ENCODE measurements at regions not wholly inside any gene's neighbourhood (a gene's known extent, or its start where the extent isn't known, plus 50 kb on each side); places are given as distances from the start of the nearest gene placed in this dataset.
A peak's percentile ranks its signal among the peaks of the same experiment; 100 is the strongest.
"Not testable (repeated sequence)": the region's sequence is repeated elsewhere in the genome, so short reads cannot be mapped to it uniquely, and the experiment has no call there.

GRCh38 chrX:63281465-63281864, 69.7 kb downstream of the SPIN4 start:
- no peak overlapping the region for H3K4me3 ChIP-seq
- H3K27me3 ChIP-seq, result peaks cover 0 to 5% of the 10 kb centered on the region in 2 donors
- no peaks in the 10 kb centered on the region for H3K36me3 ChIP-seq
- TF ChIP-seq CTCF (IDR thresholded peaks at IDR 0.05) (no peak), POLR2A (IDR thresholded peaks at IDR 0.05) (no peak), EP300 (IDR thresholded peaks at IDR 0.05) (no peak)
- H3K9me3 ChIP-seq, result no peaks in the 10 kb centered on the region
- no peaks in the 10 kb centered on the region for H3K4me1 ChIP-seq
- 69 to 70% methylated on average over 6 of the region's 6 CpGs for WGBS, 2 donors
- no peak overlapping the region for H3K27ac ChIP-seq
- DNase-seq (ENCODE audit: low spot score in 2 of 2), result no peak

DNA sequence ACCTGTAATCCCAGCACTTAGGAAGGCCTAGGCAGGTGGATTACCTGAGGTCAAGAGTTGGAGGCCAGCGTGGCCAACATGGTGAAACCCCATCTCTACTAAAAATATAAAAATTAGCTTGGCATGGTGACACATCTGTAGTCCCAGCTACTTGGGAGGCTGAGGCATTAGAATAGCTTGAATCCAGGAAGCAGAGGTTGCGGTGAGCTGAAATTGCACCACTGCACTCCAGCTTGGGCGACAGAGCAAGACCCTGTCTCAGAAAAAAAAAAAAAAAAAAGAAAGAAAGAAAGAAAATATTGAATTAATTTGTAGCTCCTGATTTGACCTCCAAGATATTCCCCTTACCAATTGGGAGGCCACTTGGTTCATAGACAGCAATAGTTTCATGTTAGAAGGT, 73.7 kb downstream of the SPIN4 start:
- 75 to 96% methylated on average over 3 of the region's 3 CpGs for WGBS, 2 donors
- H3K27me3 ChIP-seq; H3K4me1 ChIP-seq; H3K36me3 ChIP-seq; H3K27ac ChIP-seq; H3K9me3 ChIP-seq; DNase-seq (ENCODE audit: low spot score in 2 of 2); H3K4me3 ChIP-seq: not testable (repeated sequence)

DNA sequence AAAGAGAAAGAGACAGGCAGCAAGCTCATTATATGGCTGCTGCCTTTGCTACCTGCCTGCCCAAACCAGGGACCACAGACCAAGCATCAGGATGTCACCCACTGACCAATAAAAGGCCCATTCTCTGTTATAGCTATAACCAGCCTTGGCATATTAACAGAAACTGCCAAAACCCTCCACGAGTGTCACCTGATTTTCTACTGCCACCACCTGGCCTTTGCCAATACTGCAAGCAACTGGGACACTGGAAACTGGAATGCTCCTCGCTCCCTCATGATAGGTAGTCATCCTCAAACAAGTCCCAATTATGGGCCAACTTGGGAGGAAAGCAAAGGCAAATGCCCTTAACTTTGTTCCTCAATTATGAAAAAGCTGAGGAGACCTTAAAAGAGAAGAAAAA, 76.0 kb downstream of the SPIN4 start:
- Histone ChIP-seq H3K36me3 (no peaks in the 10 kb centered on the region), H3K27me3 (peaks cover 0 to 5% of the 10 kb centered on the region in 2 donors), H3K9me3 (no peaks in the 10 kb centered on the region), H3K4me1 (no peaks in the 10 kb centered on the region), H3K4me3 (no peak overlapping the region), H3K27ac (no peak overlapping the region)
- 29 to 37% methylated on average over 2 of the region's 2 CpGs for WGBS, 2 donors
- TF ChIP-seq CTCF (IDR thresholded peaks at IDR 0.05) (peak in 4 of 5 experiments; percentile 23 to 47 (median 28)), POLR2A (IDR thresholded peaks at IDR 0.05) (no peak)
- DNase-seq (ENCODE audit: low spot score in 2 of 2), result no peak

DNA sequence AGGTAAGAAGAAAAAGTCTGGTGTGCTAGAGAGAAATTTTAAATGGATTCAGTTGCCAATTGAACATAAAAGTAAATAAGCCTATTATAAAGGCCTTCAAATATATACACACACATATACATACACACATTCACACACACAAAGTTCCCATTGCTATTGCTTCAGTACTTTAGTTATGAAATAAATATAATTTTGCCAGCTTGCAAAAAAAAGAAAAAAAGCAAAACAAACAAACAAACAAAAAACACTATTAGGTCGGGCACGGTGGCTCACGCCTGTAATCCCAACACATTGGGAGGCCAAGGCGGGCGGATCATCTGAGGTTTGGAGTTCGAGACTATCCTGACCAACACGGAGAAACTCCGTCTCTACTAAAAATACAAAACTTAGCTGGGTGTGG, 80.3 kb downstream of the SPIN4 start:
- no peaks in the 10 kb centered on the region for H3K36me3 ChIP-seq
- H3K9me3 ChIP-seq, result no peaks in the 10 kb centered on the region
- no peak overlapping the region for H3K27ac ChIP-seq
- no peak for TF ChIP-seq POLR2A (IDR thresholded peaks at IDR 0.05)
- TF ChIP-seq EP300 (IDR thresholded peaks at IDR 0.05), result no peak
- TF ChIP-seq CTCF (IDR thresholded peaks at IDR 0.05), result no peak
- no peaks in the 10 kb centered on the region for H3K4me1 ChIP-seq
- 92 to 98% methylated on average over 8 of the region's 8 CpGs for WGBS, 2 donors
- DNase-seq (ENCODE audit: low spot score in 2 of 2), result no peak
- H3K27me3 ChIP-seq, result no peaks in the 10 kb centered on the region
- H3K4me3 ChIP-seq, result no peak overlapping the region

- Histone ChIP-seq H3K4me1 (no peaks in the 10 kb centered on the region), H3K4me3 (no peak overlapping the region), H3K27ac (no peak overlapping the region), H3K27me3 (no peaks in the 10 kb centered on the region), H3K9me3 (no peaks in the 10 kb centered on the region), H3K36me3 (no peaks in the 10 kb centered on the region)
- whole genome bisulfite sequencing, 2 donors, result 33 to 58% methylated on average over 1 of the region's 1 CpG
- DNase-seq (ENCODE audit: low spot score in 2 of 2), result no peak
- TF ChIP-seq POLR2A (IDR thresholded peaks at IDR 0.05) (no peak), EP300 (IDR thresholded peaks at IDR 0.05) (no peak)
Observed at GRCh38 chrX:63258144-63258543, 93.0 kb downstream of the SPIN4 start.

- Histone ChIP-seq H3K36me3 (no peaks in the 10 kb centered on the region), H3K9me3 (no peaks in the 10 kb centered on the region), H3K4me1 (no peaks in the 10 kb centered on the region), H3K27ac (no peak overlapping the region), H3K4me3 (no peak overlapping the region), H3K27me3 (no peaks in the 10 kb centered on the region)
- 32 to 33% methylated on average over 3 of the region's 3 CpGs for WGBS, 2 donors
- TF ChIP-seq CTCF (IDR thresholded peaks at IDR 0.05) (peak; percentile 67 to 84 (median 79)), EP300 (IDR thresholded peaks at IDR 0.05) (no peak), POLR2A (IDR thresholded peaks at IDR 0.05) (no peak)
- DNase-seq (ENCODE audit: low spot score in 2 of 2), result peak in 1 of 2 donors; percentile 58
Observed at GRCh38 chrX:63250253-63250868, 100.8 kb downstream of the SPIN4 start.

DNA sequence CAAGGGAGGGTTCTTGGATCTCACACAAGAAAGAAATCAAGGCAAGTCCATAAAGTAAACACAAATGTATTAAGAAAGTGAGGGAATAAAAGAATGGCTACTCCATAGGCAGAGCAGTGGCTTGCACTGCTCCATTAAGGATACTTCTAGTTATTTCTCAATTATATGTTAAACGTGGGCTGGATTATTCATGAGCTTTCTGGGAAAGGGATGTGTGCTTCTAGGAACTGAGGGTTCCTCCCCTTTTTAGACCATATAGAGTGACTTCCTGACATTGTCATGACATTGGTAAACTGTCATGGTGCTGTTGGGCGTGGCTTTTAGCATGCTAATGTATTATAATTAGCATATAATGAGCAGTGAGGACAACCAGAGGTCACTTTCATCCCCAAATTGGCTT, 108.4 kb downstream of the SPIN4 start:
- not testable (repeated sequence) for H3K27ac ChIP-seq; H3K9me3 ChIP-seq; DNase-seq (ENCODE audit: low spot score in 2 of 2); H3K4me1 ChIP-seq; H3K36me3 ChIP-seq; H3K27me3 ChIP-seq; H3K4me3 ChIP-seq
- no CpG with 5 or more reads among the region's 2 CpGs for WGBS, 2 donors

- not testable (repeated sequence) for H3K4me1 ChIP-seq; H3K4me3 ChIP-seq; H3K9me3 ChIP-seq; H3K36me3 ChIP-seq; H3K27me3 ChIP-seq; DNase-seq (ENCODE audit: low spot score in 2 of 2); H3K27ac ChIP-seq
- no CpG with 5 or more reads among the region's 2 CpGs for WGBS, 2 donors
Observed at GRCh38 chrX:63235963-63236362, 115.2 kb downstream of the SPIN4 start.

DNA sequence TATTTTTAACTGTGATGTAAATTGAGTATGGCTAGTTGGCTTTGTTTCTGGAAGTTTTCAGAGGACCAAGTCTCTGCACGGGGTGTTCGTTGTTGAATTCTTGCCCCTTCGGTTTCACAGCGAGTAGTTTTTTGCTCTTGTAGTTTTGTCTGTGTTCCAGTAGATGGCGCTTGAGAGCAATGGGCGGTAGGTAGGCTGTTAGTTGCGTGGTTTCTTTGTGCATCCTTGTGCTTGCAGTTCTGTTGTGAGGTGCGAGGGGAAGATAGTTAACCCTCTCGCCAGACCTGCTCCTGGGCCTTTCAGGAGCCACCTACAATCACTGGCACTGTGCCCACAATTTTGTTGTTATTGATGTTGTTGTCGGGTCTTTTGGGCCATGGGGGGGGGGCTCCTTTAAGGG, 118.1 kb downstream of the SPIN4 start:
- not testable (repeated sequence) for H3K9me3 ChIP-seq; H3K4me1 ChIP-seq; H3K27me3 ChIP-seq; H3K27ac ChIP-seq; DNase-seq (ENCODE audit: low spot score in 2 of 2); H3K4me3 ChIP-seq; H3K36me3 ChIP-seq
- WGBS, 2 donors, result no CpG with 5 or more reads among the region's 10 CpGs
